ENCODE measurements at regions not wholly inside any gene's neighbourhood (a gene's known extent, or its start where the extent isn't known, plus 50 kb on each side); places are given as distances from the start of the nearest gene placed in this dataset.

DNA sequence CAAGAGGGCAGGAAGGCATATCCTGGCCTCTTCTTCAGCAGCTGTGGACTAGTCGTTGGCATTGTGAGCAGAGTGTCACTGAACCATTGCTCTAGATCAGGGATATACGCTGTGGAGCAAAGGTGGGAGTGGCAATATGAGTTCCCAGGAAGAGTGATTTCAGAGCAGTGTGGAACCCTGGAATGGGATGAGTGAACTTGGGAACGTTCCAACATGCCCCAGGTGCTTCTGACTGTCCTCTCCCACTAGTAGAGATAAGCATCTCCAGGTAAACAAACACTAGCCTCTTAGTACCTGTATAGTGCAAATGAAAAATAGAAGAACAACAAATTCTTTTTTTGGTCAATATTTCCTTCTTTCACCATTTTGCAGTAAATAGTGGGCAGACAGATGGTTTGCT lies 123.6 kb upstream of the VEPH1 start:
- Histone ChIP-seq H3K36me3 (no peaks in the 10 kb centered on the region), H3K9me3 (no peaks in the 10 kb centered on the region), H3K27ac (no peak overlapping the region), H3K27me3 (no peaks in the 10 kb centered on the region), H3K4me3 (no peak overlapping the region), H3K4me1 (ENCODE audit: insufficient read depth) (no peaks in the 10 kb centered on the region)
- DNase-seq = no peak
- intact Hi-C loops (cut with DNase I) = no loop called here
- TF ChIP-seq EP300 (IDR thresholded peaks at IDR 0.05) (no peak), POLR2A (IDR thresholded peaks at IDR 0.05) (no peak)
- TF ChIP-seq, protein P1, sequence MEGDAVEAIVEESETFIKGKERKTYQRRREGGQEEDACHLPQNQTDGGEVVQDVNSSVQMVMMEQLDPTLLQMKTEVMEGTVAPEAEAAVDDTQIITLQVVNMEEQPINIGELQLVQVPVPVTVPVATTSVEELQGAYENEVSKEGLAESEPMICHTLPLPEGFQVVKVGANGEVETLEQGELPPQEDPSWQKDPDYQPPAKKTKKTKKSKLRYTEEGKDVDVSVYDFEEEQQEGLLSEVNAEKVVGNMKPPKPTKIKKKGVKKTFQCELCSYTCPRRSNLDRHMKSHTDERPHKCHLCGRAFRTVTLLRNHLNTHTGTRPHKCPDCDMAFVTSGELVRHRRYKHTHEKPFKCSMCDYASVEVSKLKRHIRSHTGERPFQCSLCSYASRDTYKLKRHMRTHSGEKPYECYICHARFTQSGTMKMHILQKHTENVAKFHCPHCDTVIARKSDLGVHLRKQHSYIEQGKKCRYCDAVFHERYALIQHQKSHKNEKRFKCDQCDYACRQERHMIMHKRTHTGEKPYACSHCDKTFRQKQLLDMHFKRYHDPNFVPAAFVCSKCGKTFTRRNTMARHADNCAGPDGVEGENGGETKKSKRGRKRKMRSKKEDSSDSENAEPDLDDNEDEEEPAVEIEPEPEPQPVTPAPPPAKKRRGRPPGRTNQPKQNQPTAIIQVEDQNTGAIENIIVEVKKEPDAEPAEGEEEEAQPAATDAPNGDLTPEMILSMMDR (IDR thresholded peaks at IDR 0.05) = no peak
- 51 to 61% (median 54%) methylated on average over 3 of the region's 3 CpGs for WGBS, 3 donors

DNA sequence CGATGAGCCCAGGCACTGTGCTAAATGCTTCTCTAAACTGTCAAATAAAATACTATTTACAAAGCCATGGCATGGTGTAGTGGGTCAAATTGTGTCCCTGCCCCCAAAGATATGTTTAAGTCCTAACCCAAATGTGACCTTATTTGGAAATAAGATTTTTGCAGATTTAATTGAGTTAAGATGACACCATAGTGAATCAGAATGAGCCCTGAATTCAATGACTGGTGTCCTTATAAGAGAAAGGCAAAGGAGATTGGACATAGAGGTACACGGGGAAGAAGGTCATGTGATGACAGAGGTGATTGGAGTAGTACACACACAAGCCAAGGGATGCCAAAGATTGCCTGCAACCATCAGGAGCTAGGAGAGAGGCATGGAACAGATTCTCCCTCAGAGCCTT lies 121.6 kb upstream of the VEPH1 start:
- H3K4me1 ChIP-seq (ENCODE audit: insufficient read depth) = no peaks in the 10 kb centered on the region
- DNase-seq = no peak
- no peak overlapping the region for H3K4me3 ChIP-seq
- 76 to 82% (median 79%) methylated on average over 2 of the region's 2 CpGs for WGBS, 3 donors
- H3K27me3 ChIP-seq = no peaks in the 10 kb centered on the region
- H3K36me3 ChIP-seq = no peaks in the 10 kb centered on the region
- no peak overlapping the region for H3K27ac ChIP-seq
- H3K9me3 ChIP-seq = no peaks in the 10 kb centered on the region
- intact Hi-C loops (cut with DNase I) = no loop called here
- TF ChIP-seq EP300 (IDR thresholded peaks at IDR 0.05) = no peak
- TF ChIP-seq, protein P1 (IDR thresholded peaks at IDR 0.05) = no peak
- no peak for TF ChIP-seq POLR2A (IDR thresholded peaks at IDR 0.05)

DNA sequence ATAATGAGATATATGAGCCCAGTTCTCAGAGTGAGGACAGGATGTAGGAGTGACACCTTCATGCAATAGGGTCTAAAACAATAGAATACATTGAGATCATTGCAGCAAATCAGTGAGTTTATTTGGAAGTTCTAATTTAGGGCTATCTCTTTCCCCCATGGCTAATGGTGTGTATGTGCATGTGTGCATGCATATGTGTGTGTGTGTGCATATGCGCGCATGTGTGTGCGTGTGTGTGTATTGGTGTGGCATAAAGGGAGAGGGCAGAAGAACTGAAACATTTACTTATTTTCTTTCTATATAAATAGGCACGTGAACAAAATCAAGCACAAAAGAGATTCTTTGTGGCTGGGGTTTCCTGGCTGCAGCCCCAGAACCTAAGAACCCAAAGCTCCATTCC lies 115.7 kb upstream of the VEPH1 start:
- Histone ChIP-seq H3K4me1 (ENCODE audit: insufficient read depth) (no peaks in the 10 kb centered on the region), H3K9me3 (no peaks in the 10 kb centered on the region), H3K27me3 (no peaks in the 10 kb centered on the region), H3K27ac (no peak overlapping the region), H3K36me3 (no peaks in the 10 kb centered on the region), H3K4me3 (no peak overlapping the region)
- intact Hi-C loops (cut with DNase I) = loop anchor here (5.0 to 10.0 kb wide), 2 partner anchors 813 to 816 kb away; no protein-coding TSS in a partner anchor
- no peak for DNase-seq
- WGBS, 3 donors = 85 to 86% (median 86%) methylated on average over 4 of the region's 4 CpGs
- TF ChIP-seq POLR2A (IDR thresholded peaks at IDR 0.05) (no peak), EP300 (IDR thresholded peaks at IDR 0.05) (no peak)
- TF ChIP-seq, protein P1 (IDR thresholded peaks at IDR 0.05) = no peak

DNA sequence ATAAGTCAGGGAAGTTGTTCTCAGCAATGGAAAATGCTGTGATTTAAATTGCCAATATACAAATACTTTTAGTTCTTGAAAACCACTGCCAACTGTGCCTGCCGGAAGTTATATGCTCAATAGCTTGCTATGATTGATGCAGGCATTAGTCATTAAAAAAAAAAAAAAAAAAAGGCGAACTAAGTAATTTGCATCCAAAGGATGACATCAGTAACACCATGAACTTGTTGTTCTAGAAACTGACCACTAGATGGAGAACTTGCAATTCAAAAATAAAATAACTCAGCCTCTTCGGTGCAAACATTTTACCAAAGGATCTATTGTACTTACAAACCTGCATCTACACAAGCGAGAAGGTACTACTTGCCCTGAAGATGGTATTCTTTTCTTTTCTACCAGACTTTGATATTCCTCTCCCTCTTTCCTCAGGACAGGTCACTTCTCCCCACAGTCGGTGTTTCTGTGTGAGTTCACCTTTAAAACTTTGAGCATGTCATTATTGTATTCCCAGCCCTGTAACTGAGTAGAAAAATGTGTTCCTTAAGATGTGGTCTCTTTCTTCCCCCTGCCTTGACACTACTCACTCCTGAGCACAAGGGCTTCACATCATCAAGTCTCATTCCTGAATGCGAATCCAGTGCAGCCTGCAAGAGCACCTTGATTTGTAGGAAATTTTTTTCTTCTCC lies 115.0 kb upstream of the VEPH1 start:
- Histone ChIP-seq H3K4me1 (ENCODE audit: insufficient read depth) (no peaks in the 10 kb centered on the region), H3K36me3 (no peaks in the 10 kb centered on the region), H3K27me3 (no peaks in the 10 kb centered on the region), H3K9me3 (no peaks in the 10 kb centered on the region), H3K27ac (no peak overlapping the region), H3K4me3 (no peak overlapping the region)
- intact Hi-C loops (cut with DNase I) = loop anchor here (5.0 to 10.0 kb wide), 2 partner anchors 814 to 817 kb away; no protein-coding TSS in a partner anchor
- no peak for DNase-seq
- no peak for TF ChIP-seq POLR2A (IDR thresholded peaks at IDR 0.05)
- TF ChIP-seq, protein P1 (IDR thresholded peaks at IDR 0.05) = peak; percentile 30 to 42 (median 33)
- WGBS, 3 donors = 16 to 18% (median 17%) methylated on average over 6 of the region's 6 CpGs
